ENCODE measurements at regions not wholly inside any gene's neighbourhood (a gene's known extent, or its start where the extent isn't known, plus 50 kb on each side); places are given as distances from the start of the nearest gene placed in this dataset.

DNA sequence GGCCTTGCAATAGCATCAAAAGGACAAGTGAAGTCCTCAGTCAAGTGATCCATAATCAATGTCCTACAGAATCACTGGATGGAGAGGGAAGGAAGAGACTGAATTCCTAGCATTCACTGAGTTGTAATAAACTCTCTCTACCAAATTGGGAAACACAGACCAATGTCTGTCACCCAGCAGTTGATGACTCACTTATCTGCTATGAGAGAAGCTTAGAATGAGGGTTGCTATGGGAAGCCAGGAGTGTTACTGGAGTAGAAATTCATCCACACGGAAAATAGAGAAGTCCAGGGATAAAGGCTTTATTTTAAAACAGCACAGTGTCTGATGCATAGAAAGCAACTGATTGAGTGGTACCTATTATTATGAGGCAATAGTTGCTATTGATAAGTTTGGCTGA is 407.4 kb downstream of the BRINP1 start:
- Histone ChIP-seq H3K4me3 (ENCODE audit: low read depth, low read length) (no peak overlapping the region), H3K9me3 (no peaks in the 10 kb centered on the region), H3K36me3 (ENCODE audit: control insufficient read depth, insufficient read depth, low read length) (no peaks in the 10 kb centered on the region), H3K4me1 (no peaks in the 10 kb centered on the region), H3K27me3 (replicated peaks; ENCODE audit: control insufficient read depth, insufficient read depth, low read length) (no peaks in the 10 kb centered on the region)
- Mint-ChIP-seq H3K27ac (ENCODE audit: unreplicated experiment) (no peak overlapping the region), H3K4me3 (ENCODE audit: unreplicated experiment) (no peak overlapping the region), H3K4me1 (ENCODE audit: low read depth, unreplicated experiment) (no peaks in the 10 kb centered on the region), H3K27me3 (ENCODE audit: insufficient read depth, unreplicated experiment) (no peaks in the 10 kb centered on the region), H3K36me3 (ENCODE audit: insufficient read depth, unreplicated experiment) (no peaks in the 10 kb centered on the region), H3K9me3 (ENCODE audit: unreplicated experiment) (no peaks in the 10 kb centered on the region)
- intact Hi-C loops (cut with micrococcal nuclease; ENCODE audit: unreplicated experiment): no loop called here
- BruUV-seq (replicated peaks): no TSS peak
- DNase-seq: no peak
- ChIA-PET POLR2A (no interaction called here), CTCF (no interaction called here)
- TF ChIP-seq, protein P1, sequence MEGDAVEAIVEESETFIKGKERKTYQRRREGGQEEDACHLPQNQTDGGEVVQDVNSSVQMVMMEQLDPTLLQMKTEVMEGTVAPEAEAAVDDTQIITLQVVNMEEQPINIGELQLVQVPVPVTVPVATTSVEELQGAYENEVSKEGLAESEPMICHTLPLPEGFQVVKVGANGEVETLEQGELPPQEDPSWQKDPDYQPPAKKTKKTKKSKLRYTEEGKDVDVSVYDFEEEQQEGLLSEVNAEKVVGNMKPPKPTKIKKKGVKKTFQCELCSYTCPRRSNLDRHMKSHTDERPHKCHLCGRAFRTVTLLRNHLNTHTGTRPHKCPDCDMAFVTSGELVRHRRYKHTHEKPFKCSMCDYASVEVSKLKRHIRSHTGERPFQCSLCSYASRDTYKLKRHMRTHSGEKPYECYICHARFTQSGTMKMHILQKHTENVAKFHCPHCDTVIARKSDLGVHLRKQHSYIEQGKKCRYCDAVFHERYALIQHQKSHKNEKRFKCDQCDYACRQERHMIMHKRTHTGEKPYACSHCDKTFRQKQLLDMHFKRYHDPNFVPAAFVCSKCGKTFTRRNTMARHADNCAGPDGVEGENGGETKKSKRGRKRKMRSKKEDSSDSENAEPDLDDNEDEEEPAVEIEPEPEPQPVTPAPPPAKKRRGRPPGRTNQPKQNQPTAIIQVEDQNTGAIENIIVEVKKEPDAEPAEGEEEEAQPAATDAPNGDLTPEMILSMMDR (IDR thresholded peaks at IDR 0.05; ENCODE audit: insufficient read depth in 1 of 2, low read depth in 1 of 2, low read length in 1 of 2, severe bottlenecking in 1 of 2, unreplicated experiment in 1 of 2): no peak

DNA sequence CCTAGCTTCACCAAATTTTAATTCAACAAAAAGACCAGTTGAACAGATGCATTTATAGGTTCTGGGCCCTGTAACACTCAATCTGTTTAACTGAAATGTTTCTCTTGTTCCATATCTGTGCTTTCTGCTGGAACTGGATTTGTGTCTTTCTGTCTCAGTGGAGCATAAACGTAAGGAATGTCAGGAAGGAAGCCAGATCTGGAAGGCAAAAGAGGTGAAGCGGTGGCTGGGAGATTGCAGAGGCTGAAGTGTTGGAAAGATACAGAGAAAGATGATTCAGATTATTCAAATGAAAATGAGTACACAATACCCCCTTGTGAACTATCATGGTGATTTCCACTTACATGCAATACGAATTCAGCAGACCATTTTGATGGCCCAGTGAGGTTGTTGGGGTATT is 406.8 kb downstream of the BRINP1 start:
- Mint-ChIP-seq H3K27me3 (ENCODE audit: insufficient read depth, unreplicated experiment) (no peaks in the 10 kb centered on the region), H3K9me3 (ENCODE audit: unreplicated experiment) (no peaks in the 10 kb centered on the region), H3K27ac (ENCODE audit: unreplicated experiment) (no peak overlapping the region), H3K4me3 (ENCODE audit: unreplicated experiment) (no peak overlapping the region), H3K4me1 (ENCODE audit: low read depth, unreplicated experiment) (no peaks in the 10 kb centered on the region), H3K36me3 (ENCODE audit: insufficient read depth, unreplicated experiment) (no peaks in the 10 kb centered on the region)
- TF ChIP-seq, protein P1 (IDR thresholded peaks at IDR 0.05; ENCODE audit: insufficient read depth in 1 of 2, low read depth in 1 of 2, low read length in 1 of 2, severe bottlenecking in 1 of 2, unreplicated experiment in 1 of 2): no peak
- ChIA-PET CTCF (no interaction called here), POLR2A (no interaction called here)
- Histone ChIP-seq H3K4me3 (ENCODE audit: low read depth, low read length) (no peak overlapping the region), H3K4me1 (no peaks in the 10 kb centered on the region), H3K36me3 (ENCODE audit: control insufficient read depth, insufficient read depth, low read length) (no peaks in the 10 kb centered on the region), H3K27me3 (replicated peaks; ENCODE audit: control insufficient read depth, insufficient read depth, low read length) (no peaks in the 10 kb centered on the region), H3K9me3 (no peaks in the 10 kb centered on the region)
- intact Hi-C loops (cut with micrococcal nuclease; ENCODE audit: unreplicated experiment): no loop called here
- BruUV-seq (replicated peaks): no TSS peak
- DNase-seq: no peak

DNA sequence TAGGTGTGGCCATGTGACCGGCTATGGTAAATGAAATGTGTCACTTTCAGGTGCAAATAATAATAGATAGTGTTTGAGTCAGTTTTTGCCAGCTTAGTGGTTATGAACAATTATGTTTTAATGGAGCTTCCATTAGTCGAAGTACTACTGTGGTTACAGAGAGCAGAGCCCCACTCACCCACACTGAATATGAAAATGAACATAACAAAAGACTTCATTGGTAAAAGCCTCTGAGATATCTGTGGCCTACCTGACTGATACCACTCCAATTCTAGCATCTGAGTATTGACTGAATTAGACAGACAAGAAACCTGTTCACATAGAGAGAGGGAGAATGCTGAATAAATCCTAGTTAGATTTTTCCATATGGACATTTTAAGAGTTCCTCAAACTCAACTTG is 405.6 kb downstream of the BRINP1 start:
- no peak overlapping the region for H3K4me3 Mint-ChIP-seq (ENCODE audit: unreplicated experiment)
- Histone ChIP-seq H3K36me3 (ENCODE audit: control insufficient read depth, insufficient read depth, low read length) (no peaks in the 10 kb centered on the region), H3K9me3 (no peaks in the 10 kb centered on the region), H3K27me3 (replicated peaks; ENCODE audit: control insufficient read depth, insufficient read depth, low read length) (no peaks in the 10 kb centered on the region), H3K4me3 (ENCODE audit: low read depth, low read length) (no peak overlapping the region), H3K4me1 (no peaks in the 10 kb centered on the region)
- POLR2A ChIA-PET: no interaction called here
- TF ChIP-seq, protein P1 (IDR thresholded peaks at IDR 0.05; ENCODE audit: insufficient read depth in 1 of 2, low read depth in 1 of 2, low read length in 1 of 2, severe bottlenecking in 1 of 2, unreplicated experiment in 1 of 2): no peak
- CTCF ChIA-PET: no interaction called here
- no peaks in the 10 kb centered on the region for H3K9me3 Mint-ChIP-seq (ENCODE audit: unreplicated experiment)
- intact Hi-C loops (cut with micrococcal nuclease; ENCODE audit: unreplicated experiment): no loop called here
- H3K27me3 Mint-ChIP-seq (ENCODE audit: insufficient read depth, unreplicated experiment): no peaks in the 10 kb centered on the region
- H3K27ac Mint-ChIP-seq (ENCODE audit: unreplicated experiment): no peak overlapping the region
- DNase-seq: no peak
- BruUV-seq (replicated peaks): no TSS peak
- H3K4me1 Mint-ChIP-seq (ENCODE audit: low read depth, unreplicated experiment): no peaks in the 10 kb centered on the region
- no peaks in the 10 kb centered on the region for H3K36me3 Mint-ChIP-seq (ENCODE audit: insufficient read depth, unreplicated experiment)

Measured in Caco-2 (cell line).